ENCODE measurements at regions not wholly inside any gene's neighbourhood (a gene's known extent, or its start where the extent isn't known, plus 50 kb on each side); places are given as distances from the start of the nearest gene placed in this dataset.

DNA sequence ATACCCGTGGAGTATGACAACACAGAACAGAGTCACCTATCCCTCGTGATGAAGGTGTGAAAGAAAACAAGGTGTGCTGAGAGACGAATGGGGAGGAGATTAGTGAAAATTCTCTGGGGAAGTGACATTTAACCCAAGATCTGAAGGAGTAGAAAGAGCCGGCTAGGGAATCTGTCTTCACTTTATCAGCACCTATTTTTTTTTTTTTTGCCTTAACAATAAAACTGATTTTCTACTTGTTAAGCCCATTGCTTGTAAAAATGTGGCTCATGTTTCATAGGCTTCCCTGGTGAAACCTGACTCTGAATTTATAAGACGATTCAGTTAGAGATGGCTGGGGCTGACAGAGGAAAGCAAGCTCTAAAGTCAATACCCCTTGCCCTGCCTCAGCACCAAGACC, 322.6 kb upstream of the MSX2 start:
- TF ChIP-seq EZH2 (IDR thresholded peaks at IDR 0.05; ENCODE audit: low read depth, low read length, severe bottlenecking) (no peak), CTCF (IDR thresholded peaks at IDR 0.05; ENCODE audit: control extremely low read depth in 1 of 3, insufficient read depth in 1 of 3, low read depth in 1 of 3, low read length in 3 of 3) (no peak), SUZ12 (IDR thresholded peaks at IDR 0.05; ENCODE audit: low read length) (no peak), CHD1 (IDR thresholded peaks at IDR 0.05; ENCODE audit: low read depth, low read length) (no peak)
